ENCODE measurements at regions not wholly inside any gene's neighbourhood (a gene's known extent, or its start where the extent isn't known, plus 50 kb on each side); places are given as distances from the start of the nearest gene placed in this dataset.

- TF ChIP-seq CTCF (IDR thresholded peaks at IDR 0.05) = no peak
Measured at GRCh38 chr3:5576277-5577011, 388.9 kb downstream of the EDEM1 start.

GRCh38 chr3:5579139-5579602 is 391.7 kb downstream of the EDEM1 start:
- no peak for TF ChIP-seq CTCF (IDR thresholded peaks at IDR 0.05)

- TF ChIP-seq CTCF (IDR thresholded peaks at IDR 0.05) = no peak
Measured at GRCh38 chr3:5579946-5580345, 392.4 kb downstream of the EDEM1 start.

GRCh38 chr3:5580826-5581225 is 393.3 kb downstream of the EDEM1 start:
- TF ChIP-seq CTCF (IDR thresholded peaks at IDR 0.05) = no peak

- TF ChIP-seq CTCF (IDR thresholded peaks at IDR 0.05) = no peak
Measured at GRCh38 chr3:5581743-5582142, 394.2 kb downstream of the EDEM1 start.

GRCh38 chr3:5583920-5584319 is 396.4 kb downstream of the EDEM1 start:
- TF ChIP-seq CTCF (IDR thresholded peaks at IDR 0.05) = no peak

GRCh38 chr3:5585085-5585484 is 397.6 kb downstream of the EDEM1 start:
- TF ChIP-seq CTCF (IDR thresholded peaks at IDR 0.05) = no peak
